H1 (cell line): ENCODE measurements at regions not wholly inside any gene's neighbourhood (a gene's known extent, or its start where the extent isn't known, plus 50 kb on each side); places are given as distances from the start of the nearest gene placed in this dataset.

Experiments
- CEBPB ChIP-seq: IDR thresholded peaks from 2 replicates; pipeline ENCODE4 v1.6.1; 2012; ENCODE audit warnings: low read depth, low read length
- KDM1A ChIP-seq: fragments of 200-600, 300-600 bp; sonication (generic); IDR thresholded peaks from 2 replicates; pipeline ENCODE4 v1.7.1; 2016; ENCODE audit warnings: mild to moderate bottlenecking, low read length, borderline replicate concordance
- RXRA ChIP-seq: IDR thresholded peaks from 2 replicates; pipeline ENCODE4 v1.6.1; 2011; ENCODE audit warnings: low read depth, mild to moderate bottlenecking, low read length, moderate library complexity; ENCODE audit not compliant: insufficient read depth
- SIRT6 ChIP-seq: IDR thresholded peaks from one replicate; pipeline ENCODE4 v1.7.1; 2012; ENCODE audit warnings: low read length, inconsistent platforms

- TF ChIP-seq KDM1A (no peak), SIRT6 (no peak), RXRA (no peak), CEBPB (no peak)
- TF ChIP-seq, all 59 proteins: peak for 0
Measured at GRCh38 chr10:4059471-4060138, 274.6 kb upstream of the KLF6 start (continued).
